Sigmoid colon (tissue), 4 donors: ENCODE measurements at regions not wholly inside any gene's neighbourhood (a gene's known extent, or its start where the extent isn't known, plus 50 kb on each side); places are given as distances from the start of the nearest gene placed in this dataset.

Source experiments
- POLR2A ChIP-seq, 2 donors: fragments of 450-650 bp; IDR thresholded peaks; one replicate each; pipeline ENCODE4 v1.6.1; 2016; ENCODE audit warnings: antibody characterized with exemption in 2 of 2, mild to moderate bottlenecking in 2 of 2, moderate library complexity in 2 of 2
- POLR2AphosphoS5 ChIP-seq, 4 donors: sonication (generic); formaldehyde crosslinking; IDR thresholded peaks; one replicate each; pipeline ENCODE4 v1.6.1; 2017; ENCODE audit warnings: antibody characterized with exemption in 4 of 4
- TF ChIP-seq, protein P1 (sequence below), 4 experiments: fragments of 450-650 bp in 3 of 4; fragments of 200-600 bp in 1 of 4; IDR thresholded peaks; one replicate each; pipeline ENCODE4 v1.5.1; 2016 to 2019; ENCODE audit warnings: antibody characterized with exemption in 4 of 4, mild to moderate bottlenecking in 3 of 4, moderate library complexity in 2 of 4

GRCh38 chr15:62618846-62619504, 423.6 kb upstream of the TPM1 start:
- TF ChIP-seq, protein P1, sequence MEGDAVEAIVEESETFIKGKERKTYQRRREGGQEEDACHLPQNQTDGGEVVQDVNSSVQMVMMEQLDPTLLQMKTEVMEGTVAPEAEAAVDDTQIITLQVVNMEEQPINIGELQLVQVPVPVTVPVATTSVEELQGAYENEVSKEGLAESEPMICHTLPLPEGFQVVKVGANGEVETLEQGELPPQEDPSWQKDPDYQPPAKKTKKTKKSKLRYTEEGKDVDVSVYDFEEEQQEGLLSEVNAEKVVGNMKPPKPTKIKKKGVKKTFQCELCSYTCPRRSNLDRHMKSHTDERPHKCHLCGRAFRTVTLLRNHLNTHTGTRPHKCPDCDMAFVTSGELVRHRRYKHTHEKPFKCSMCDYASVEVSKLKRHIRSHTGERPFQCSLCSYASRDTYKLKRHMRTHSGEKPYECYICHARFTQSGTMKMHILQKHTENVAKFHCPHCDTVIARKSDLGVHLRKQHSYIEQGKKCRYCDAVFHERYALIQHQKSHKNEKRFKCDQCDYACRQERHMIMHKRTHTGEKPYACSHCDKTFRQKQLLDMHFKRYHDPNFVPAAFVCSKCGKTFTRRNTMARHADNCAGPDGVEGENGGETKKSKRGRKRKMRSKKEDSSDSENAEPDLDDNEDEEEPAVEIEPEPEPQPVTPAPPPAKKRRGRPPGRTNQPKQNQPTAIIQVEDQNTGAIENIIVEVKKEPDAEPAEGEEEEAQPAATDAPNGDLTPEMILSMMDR (IDR thresholded peaks at IDR 0.05) = no peak
- TF ChIP-seq POLR2AphosphoS5 (IDR thresholded peaks at IDR 0.05) (no peak), POLR2A (IDR thresholded peaks at IDR 0.05) (no peak)
